C4-2B (cell line): ENCODE measurements at regions not wholly inside any gene's neighbourhood (a gene's known extent, or its start where the extent isn't known, plus 50 kb on each side); places are given as distances from the start of the nearest gene placed in this dataset.

Experiments
- CTCF ChIP-seq: fragments of 450-650 bp; conservative IDR thresholded peaks from 2 replicates; pipeline ENCODE4 v1.5.1; 2017; ENCODE audit warnings: mild to moderate bottlenecking
- ZFX ChIP-seq: fragments of 450-650 bp; IDR thresholded peaks from 2 replicates; pipeline ENCODE4 v1.6.1; 2017

- TF ChIP-seq CTCF (no peak), ZFX (no peak)
Measured at GRCh38 chr9:14560194-14560593, 133.0 kb downstream of the ZDHHC21 start.
